Ovary (tissue), 3 donors: ENCODE measurements at regions not wholly inside any gene's neighbourhood (a gene's known extent, or its start where the extent isn't known, plus 50 kb on each side); places are given as distances from the start of the nearest gene placed in this dataset.

ENCODE experiments used
- EP300 ChIP-seq: sonication (generic); formaldehyde crosslinking; IDR thresholded peaks from one replicate; pipeline ENCODE4 v1.6.1; 2017; ENCODE audit warnings: antibody characterized with exemption
- POLR2A ChIP-seq: fragments of 450-650 bp; IDR thresholded peaks from one replicate; pipeline ENCODE4 v1.6.1; 2017; ENCODE audit warnings: antibody characterized with exemption, mild to moderate bottlenecking, moderate library complexity
- TF ChIP-seq, protein P1 (sequence below), 3 donors: fragments of 450-650 bp in 2 of 3; fragments of 200-600 bp in 1 of 3; IDR thresholded peaks; one replicate each; pipeline versions ENCODE4 v1.5.1 to v1.8.0; 2016 to 2022; ENCODE audit warnings: antibody characterized with exemption in 3 of 3, mild to moderate bottlenecking in 1 of 3
- donor health status: DM: no; HTN: no; CAD: no.

GRCh38 chr10:124204726-124205125, 111.3 kb upstream of the CHST15 start:
- TF ChIP-seq POLR2A: no peak
- TF ChIP-seq, protein P1, sequence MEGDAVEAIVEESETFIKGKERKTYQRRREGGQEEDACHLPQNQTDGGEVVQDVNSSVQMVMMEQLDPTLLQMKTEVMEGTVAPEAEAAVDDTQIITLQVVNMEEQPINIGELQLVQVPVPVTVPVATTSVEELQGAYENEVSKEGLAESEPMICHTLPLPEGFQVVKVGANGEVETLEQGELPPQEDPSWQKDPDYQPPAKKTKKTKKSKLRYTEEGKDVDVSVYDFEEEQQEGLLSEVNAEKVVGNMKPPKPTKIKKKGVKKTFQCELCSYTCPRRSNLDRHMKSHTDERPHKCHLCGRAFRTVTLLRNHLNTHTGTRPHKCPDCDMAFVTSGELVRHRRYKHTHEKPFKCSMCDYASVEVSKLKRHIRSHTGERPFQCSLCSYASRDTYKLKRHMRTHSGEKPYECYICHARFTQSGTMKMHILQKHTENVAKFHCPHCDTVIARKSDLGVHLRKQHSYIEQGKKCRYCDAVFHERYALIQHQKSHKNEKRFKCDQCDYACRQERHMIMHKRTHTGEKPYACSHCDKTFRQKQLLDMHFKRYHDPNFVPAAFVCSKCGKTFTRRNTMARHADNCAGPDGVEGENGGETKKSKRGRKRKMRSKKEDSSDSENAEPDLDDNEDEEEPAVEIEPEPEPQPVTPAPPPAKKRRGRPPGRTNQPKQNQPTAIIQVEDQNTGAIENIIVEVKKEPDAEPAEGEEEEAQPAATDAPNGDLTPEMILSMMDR (IDR thresholded peaks at IDR 0.05): no peak
- no peak for TF ChIP-seq EP300
